ENCODE measurements at regions not wholly inside any gene's neighbourhood (a gene's known extent, or its start where the extent isn't known, plus 50 kb on each side); places are given as distances from the start of the nearest gene placed in this dataset.
A peak's percentile ranks its signal among the peaks of the same experiment; 100 is the strongest.

DNA sequence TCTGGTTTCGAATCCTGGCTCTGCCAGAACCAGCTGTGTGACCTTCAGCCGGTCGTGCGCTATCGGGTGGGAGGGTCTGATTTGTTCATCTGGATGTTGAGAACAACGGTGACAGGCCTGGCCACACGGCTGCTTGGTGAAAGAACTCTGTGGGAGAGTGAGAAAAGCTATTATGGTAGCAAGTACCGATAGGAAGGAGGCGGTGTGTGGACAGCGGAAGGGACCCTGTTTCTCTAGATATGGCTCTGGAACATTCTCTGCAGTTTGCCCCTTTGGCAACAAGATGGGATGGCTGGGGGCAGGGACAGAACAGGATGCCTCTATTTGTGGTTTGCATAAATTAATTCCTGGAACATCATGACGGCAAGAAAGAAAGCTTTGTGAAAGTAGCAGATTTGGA is 347.3 kb downstream of the AACS start:
- Mint-ChIP-seq H3K27me3 (peaks cover 5% of the 10 kb centered on the region), H3K36me3 (no peaks in the 10 kb centered on the region), H3K4me3 (no peak overlapping the region), H3K4me1 (no peaks in the 10 kb centered on the region), H3K9me3 (peaks cover 4 to 11% (median 8%) of the 10 kb centered on the region in 3 donors), H3K27ac (no peak overlapping the region)

DNA sequence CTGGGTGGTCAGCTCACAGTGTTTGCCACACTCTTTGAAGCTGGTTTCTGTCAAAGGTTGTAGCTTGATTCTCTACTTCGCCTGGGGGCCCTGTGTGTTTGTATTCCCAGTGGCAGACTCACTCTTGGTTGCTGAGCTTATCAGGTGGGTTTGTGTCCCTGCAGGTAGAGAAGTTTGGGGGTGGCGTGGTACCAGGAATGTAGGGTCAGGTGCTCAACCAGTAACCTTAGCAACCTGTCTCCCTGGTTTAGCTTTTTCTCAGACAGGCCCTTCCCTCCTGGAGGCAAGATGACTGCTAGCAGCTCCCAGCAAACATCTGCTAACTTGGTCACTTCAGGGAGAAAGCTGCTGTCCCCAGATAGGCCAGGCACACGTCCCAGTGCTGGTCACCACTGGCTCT is 352.2 kb downstream of the AACS start:
- no peaks in the 10 kb centered on the region for H3K4me1 Mint-ChIP-seq
- peaks cover 10 to 30% (median 23%) of the 10 kb centered on the region in 3 donors for H3K9me3 Mint-ChIP-seq
- peaks cover 4% of the 10 kb centered on the region for H3K27me3 Mint-ChIP-seq
- peaks cover 3% of the 10 kb centered on the region for H3K36me3 Mint-ChIP-seq
- peak overlapping the region in 1 of 4 donors; percentile 54 for H3K4me3 Mint-ChIP-seq
- no peak overlapping the region for H3K27ac Mint-ChIP-seq

DNA sequence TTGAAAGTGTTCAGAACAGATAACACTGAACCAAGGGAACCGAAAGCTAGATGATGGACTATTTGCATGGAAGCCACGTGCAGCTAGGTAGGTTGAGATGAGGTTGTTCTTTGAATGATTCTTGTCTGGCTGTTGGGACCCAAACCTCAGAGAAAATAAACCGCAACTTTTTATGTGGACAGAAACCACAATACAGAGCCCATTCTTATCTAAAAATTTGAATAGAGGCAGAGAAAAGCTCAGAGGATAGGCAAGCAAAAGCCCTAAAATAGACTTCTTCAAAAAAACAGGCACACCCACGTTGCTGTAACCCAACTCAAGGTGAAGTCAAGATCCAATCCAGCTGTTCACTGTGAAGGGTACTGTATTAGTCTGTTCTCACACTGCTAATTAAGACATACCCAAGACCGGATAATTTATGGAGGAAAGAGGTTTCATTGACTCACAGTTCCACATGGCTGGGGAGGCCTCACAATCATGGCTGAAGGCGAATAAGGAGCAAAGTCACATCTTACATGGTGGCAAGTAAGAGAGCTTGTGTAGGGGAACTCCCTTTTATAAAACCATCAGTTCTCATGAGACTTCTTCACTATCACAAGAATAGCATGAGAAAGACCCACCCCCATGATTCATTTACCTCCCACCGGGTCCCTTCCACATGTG is 353.8 kb downstream of the AACS start:
- Mint-ChIP-seq H3K27me3 (peaks cover 4% of the 10 kb centered on the region), H3K4me1 (no peaks in the 10 kb centered on the region), H3K27ac (peak overlapping the region in 1 of 3 donors; percentile 50), H3K36me3 (peaks cover 3% of the 10 kb centered on the region), H3K9me3 (peaks cover 6 to 25% (median 19%) of the 10 kb centered on the region in 3 donors), H3K4me3 (no peak overlapping the region)

- Mint-ChIP-seq H3K27ac (peak overlapping the region in 1 of 3 donors; percentile 13), H3K4me1 (no peaks in the 10 kb centered on the region), H3K9me3 (peaks cover 9 to 12% (median 9%) of the 10 kb centered on the region in 3 donors), H3K4me3 (no peak overlapping the region), H3K27me3 (peaks cover 3% of the 10 kb centered on the region), H3K36me3 (peaks cover under 1% of the 10 kb centered on the region)
Measured at GRCh38 chr12:125424909-125425308, 359.7 kb downstream of the AACS start.

DNA sequence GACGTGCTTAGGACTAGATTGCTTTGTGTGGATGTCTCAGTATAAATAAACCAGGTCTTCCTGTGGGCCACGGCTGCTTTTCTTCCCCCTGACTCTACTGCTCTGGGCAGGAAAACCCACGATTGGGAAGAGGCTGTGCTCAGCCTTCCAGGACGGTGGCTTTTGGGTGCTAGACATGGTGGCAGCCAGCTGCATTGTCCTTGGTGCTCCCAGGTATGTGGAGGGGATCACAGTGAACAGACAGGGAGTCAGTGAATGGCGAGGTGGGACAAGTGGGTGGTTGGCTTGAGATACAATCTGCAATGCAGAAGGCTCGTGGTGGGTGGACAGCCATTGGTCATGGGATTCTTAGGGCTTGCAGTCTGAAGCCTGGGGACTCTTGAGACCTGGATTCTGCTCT is 366.3 kb downstream of the AACS start:
- peaks cover 6% of the 10 kb centered on the region for H3K27me3 Mint-ChIP-seq
- no peak overlapping the region for H3K27ac Mint-ChIP-seq
- peaks cover 0 to 5% (median 5%) of the 10 kb centered on the region in 3 donors for H3K9me3 Mint-ChIP-seq
- no peaks in the 10 kb centered on the region for H3K36me3 Mint-ChIP-seq
- H3K4me3 Mint-ChIP-seq: no peak overlapping the region
- peaks cover 0 to 2% (median 0%) of the 10 kb centered on the region in 3 donors for H3K4me1 Mint-ChIP-seq

DNA sequence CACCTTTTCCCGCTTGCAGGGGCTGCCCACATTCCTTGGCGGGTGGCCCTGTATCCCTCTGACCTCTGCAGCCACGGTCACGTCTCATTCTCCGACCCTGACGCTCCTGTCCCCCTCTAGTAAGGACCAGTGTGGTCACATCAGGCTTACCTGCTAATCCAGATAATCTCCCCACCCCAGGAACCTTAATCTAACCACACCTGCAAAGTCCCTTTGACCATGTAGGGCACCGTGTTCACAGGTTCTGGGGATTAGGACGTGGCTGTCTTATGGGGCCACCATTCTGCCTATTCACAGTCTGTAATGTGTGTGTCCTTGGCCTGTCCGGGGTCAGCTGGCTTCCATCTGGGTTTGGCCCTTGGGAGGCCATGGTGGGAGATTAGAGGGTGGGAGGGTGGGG is 368.9 kb downstream of the AACS start:
- Mint-ChIP-seq H3K9me3 (peaks cover 0 to 5% (median 5%) of the 10 kb centered on the region in 3 donors), H3K27ac (no peak overlapping the region), H3K36me3 (no peaks in the 10 kb centered on the region), H3K4me1 (peaks cover 0 to 2% (median 0%) of the 10 kb centered on the region in 3 donors), H3K27me3 (peaks cover 6% of the 10 kb centered on the region), H3K4me3 (no peak overlapping the region)

DNA sequence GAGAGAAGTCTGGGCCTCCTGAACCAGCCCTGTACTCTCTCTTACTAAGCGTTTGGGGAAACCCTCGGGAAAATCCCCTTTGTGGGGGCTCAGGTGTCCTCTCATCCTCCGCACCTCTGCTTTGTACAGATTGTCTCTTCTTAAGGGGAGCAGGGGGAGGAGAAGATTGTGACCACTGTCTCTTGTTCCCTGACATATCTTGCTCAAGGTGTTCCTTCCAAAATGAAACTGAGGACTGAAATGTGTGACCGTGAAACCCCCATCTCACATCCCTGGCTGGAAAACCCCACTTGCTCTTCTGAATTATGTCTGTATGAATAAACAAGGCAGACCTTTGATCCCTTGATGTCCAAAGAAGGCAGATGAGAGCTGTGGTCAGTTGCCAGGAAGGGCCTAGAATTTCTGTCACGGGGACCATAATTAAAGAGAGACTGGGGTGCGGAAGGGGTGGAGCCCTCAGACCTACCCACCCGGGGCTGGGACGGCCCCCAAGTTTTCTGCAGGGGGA is 369.8 kb downstream of the AACS start:
- H3K9me3 Mint-ChIP-seq: peaks cover 0 to 5% (median 5%) of the 10 kb centered on the region in 3 donors
- peak overlapping the region in 2 of 4 donors; percentile 58 to 62 for H3K4me3 Mint-ChIP-seq
- H3K4me1 Mint-ChIP-seq: peaks cover 0 to 2% (median 0%) of the 10 kb centered on the region in 3 donors
- no peak overlapping the region for H3K27ac Mint-ChIP-seq
- no peaks in the 10 kb centered on the region for H3K36me3 Mint-ChIP-seq
- H3K27me3 Mint-ChIP-seq: peaks cover 6% of the 10 kb centered on the region

- Mint-ChIP-seq H3K36me3 (no peaks in the 10 kb centered on the region), H3K27ac (no peak overlapping the region), H3K9me3 (peaks cover 0 to 5% (median 5%) of the 10 kb centered on the region in 3 donors), H3K4me3 (no peak overlapping the region), H3K4me1 (peaks cover 0 to 2% (median 0%) of the 10 kb centered on the region in 3 donors), H3K27me3 (peaks cover 3% of the 10 kb centered on the region)
Measured at GRCh38 chr12:125435871-125436270, 370.6 kb downstream of the AACS start.

- Mint-ChIP-seq H3K4me1 (peaks cover 0 to 2% (median 0%) of the 10 kb centered on the region in 3 donors), H3K27ac (no peak overlapping the region), H3K27me3 (peaks cover 3% of the 10 kb centered on the region), H3K4me3 (no peak overlapping the region), H3K9me3 (peaks cover 0 to 6% (median 5%) of the 10 kb centered on the region in 3 donors), H3K36me3 (no peaks in the 10 kb centered on the region)
Measured at GRCh38 chr12:125436686-125437085, 371.5 kb downstream of the AACS start.

GRCh38 chr12:125440399-125440798 is 375.2 kb downstream of the AACS start:
- H3K27ac Mint-ChIP-seq: no peak overlapping the region
- no peaks in the 10 kb centered on the region for H3K4me1 Mint-ChIP-seq
- no peak overlapping the region for H3K4me3 Mint-ChIP-seq
- H3K36me3 Mint-ChIP-seq: no peaks in the 10 kb centered on the region
- no peaks in the 10 kb centered on the region for H3K27me3 Mint-ChIP-seq
- peaks cover 1 to 5% (median 4%) of the 10 kb centered on the region in 3 donors for H3K9me3 Mint-ChIP-seq

GRCh38 chr12:125443341-125443740 is 378.1 kb downstream of the AACS start:
- Mint-ChIP-seq H3K9me3 (peaks cover 2 to 5% (median 4%) of the 10 kb centered on the region in 3 donors), H3K27me3 (peaks cover 2% of the 10 kb centered on the region), H3K4me3 (no peak overlapping the region), H3K27ac (no peak overlapping the region), H3K4me1 (no peaks in the 10 kb centered on the region), H3K36me3 (no peaks in the 10 kb centered on the region)

GRCh38 chr12:125451408-125451807 is 386.2 kb downstream of the AACS start:
- H3K36me3 Mint-ChIP-seq: peaks cover 1% of the 10 kb centered on the region
- peaks cover 5 to 27% (median 11%) of the 10 kb centered on the region in 3 donors for H3K9me3 Mint-ChIP-seq
- H3K4me1 Mint-ChIP-seq: no peaks in the 10 kb centered on the region
- H3K27me3 Mint-ChIP-seq: peaks cover 3% of the 10 kb centered on the region
- no peak overlapping the region for H3K4me3 Mint-ChIP-seq
- no peak overlapping the region for H3K27ac Mint-ChIP-seq

DNA sequence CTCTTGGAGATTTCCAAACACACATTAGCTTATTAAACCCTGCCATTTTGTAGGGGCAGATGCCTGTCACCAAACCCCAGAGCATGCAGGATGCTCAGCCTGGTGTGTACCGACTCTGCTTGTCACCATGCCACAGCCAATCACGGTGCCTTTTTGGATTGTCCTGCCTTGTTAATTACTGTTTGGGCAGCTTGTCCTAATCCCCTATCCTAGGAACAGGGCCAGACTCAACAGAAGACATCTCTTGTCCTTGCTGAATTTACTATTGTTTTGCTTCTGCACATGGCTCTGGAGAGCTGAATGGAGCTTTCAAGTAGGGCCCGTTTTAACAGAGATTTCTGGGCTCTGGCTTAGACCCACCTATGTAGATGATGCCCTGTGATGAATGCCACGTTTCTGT is 388.5 kb downstream of the AACS start:
- Mint-ChIP-seq H3K4me1 (no peaks in the 10 kb centered on the region), H3K4me3 (no peak overlapping the region), H3K36me3 (peaks cover 1% of the 10 kb centered on the region)

GRCh38 chr12:125454291-125454690 is 389.1 kb downstream of the AACS start:
- Mint-ChIP-seq H3K27ac (no peak overlapping the region), H3K4me3 (no peak overlapping the region), H3K9me3 (peaks cover 4 to 27% (median 13%) of the 10 kb centered on the region in 3 donors), H3K36me3 (peaks cover 1% of the 10 kb centered on the region), H3K27me3 (no peaks in the 10 kb centered on the region), H3K4me1 (no peaks in the 10 kb centered on the region)

More for the DNA sequence above, 388.5 kb downstream of the AACS start:
- Mint-ChIP-seq H3K27ac (no peak overlapping the region), H3K9me3 (peaks cover 3 to 27% (median 14%) of the 10 kb centered on the region in 3 donors), H3K27me3 (no peaks in the 10 kb centered on the region)

- Mint-ChIP-seq H3K27me3 (no peaks in the 10 kb centered on the region), H3K36me3 (peaks cover 1% of the 10 kb centered on the region), H3K27ac (no peak overlapping the region), H3K4me3 (peak overlapping the region in 1 of 4 donors; percentile 71), H3K4me1 (no peaks in the 10 kb centered on the region), H3K9me3 (peaks cover 7 to 23% (median 14%) of the 10 kb centered on the region in 3 donors)
Measured at GRCh38 chr12:125454786-125455480, 389.7 kb downstream of the AACS start.

All from IgD-negative memory B cell (primary cell).